ENCODE measurements at regions not wholly inside any gene's neighbourhood (a gene's known extent, or its start where the extent isn't known, plus 50 kb on each side); places are given as distances from the start of the nearest gene placed in this dataset.

GRCh38 chr10:121185816-121186455, 334.8 kb downstream of the WDR11 start:
- DNase-seq: no peak

GRCh38 chr10:121187391-121187790, 336.2 kb downstream of the WDR11 start:
- no peak for DNase-seq

GRCh38 chr10:121188005-121188404, 336.8 kb downstream of the WDR11 start:
- DNase-seq: no peak

- no peak for DNase-seq
Observed at GRCh38 chr10:121189066-121189465, 337.9 kb downstream of the WDR11 start.

- DNase-seq: no peak
Observed at GRCh38 chr10:121194696-121195523, 343.7 kb downstream of the WDR11 start.

GRCh38 chr10:121195524-121195910, 344.4 kb downstream of the WDR11 start:
- no peak for DNase-seq

- DNase-seq: no peak
Observed at GRCh38 chr10:121199081-121199480, 347.9 kb downstream of the WDR11 start.

GRCh38 chr10:121205625-121206024, 354.5 kb downstream of the WDR11 start:
- DNase-seq: no peak

GRCh38 chr10:121211446-121211845, 360.3 kb downstream of the WDR11 start:
- no peak for DNase-seq

- no peak for DNase-seq
Observed at GRCh38 chr10:121213437-121213836, 362.3 kb downstream of the WDR11 start.

GRCh38 chr10:121216295-121216694, 365.1 kb downstream of the WDR11 start:
- DNase-seq: no peak

GRCh38 chr10:121216721-121217181, 365.6 kb downstream of the WDR11 start:
- no peak for DNase-seq

- DNase-seq: no peak
Observed at GRCh38 chr10:121217331-121217730, 366.2 kb downstream of the WDR11 start.

- no peak for DNase-seq
Observed at GRCh38 chr10:121221072-121221471, 369.9 kb downstream of the WDR11 start.

- DNase-seq: no peak
Observed at GRCh38 chr10:121221991-121222390, 370.8 kb downstream of the WDR11 start.

GRCh38 chr10:121222842-121223241, 371.7 kb downstream of the WDR11 start:
- DNase-seq: no peak

GRCh38 chr10:121231079-121231478, 367.2 kb downstream of the FGFR2 start:
- DNase-seq: no peak

GRCh38 chr10:121232494-121232893, 365.8 kb downstream of the FGFR2 start:
- no peak for DNase-seq

- no peak for DNase-seq
Observed at GRCh38 chr10:121235692-121236091, 362.6 kb downstream of the FGFR2 start.

- DNase-seq: no peak
Observed at GRCh38 chr10:121236621-121237020, 361.6 kb downstream of the FGFR2 start.

GRCh38 chr10:121237718-121238117, 360.5 kb downstream of the FGFR2 start:
- DNase-seq: no peak

GRCh38 chr10:121240011-121240410, 358.2 kb downstream of the FGFR2 start:
- DNase-seq: no peak

- DNase-seq: no peak
Observed at GRCh38 chr10:121240556-121240955, 357.7 kb downstream of the FGFR2 start.

- no peak for DNase-seq
Observed at GRCh38 chr10:121241337-121241736, 356.9 kb downstream of the FGFR2 start.

Measured in activated naive CD4-positive, alpha-beta T cell treated with anti-CD3 and anti-CD28 coated beads, Interleukin-2, amount 50 U/mL, for 16 hours (primary cell).